Umbilical cord (tissue), 1 donor: ENCODE measurements at regions not wholly inside any gene's neighbourhood (a gene's known extent, or its start where the extent isn't known, plus 50 kb on each side); places are given as distances from the start of the nearest gene placed in this dataset.

ENCODE experiments used
- DNase-seq: peaks from one replicate; pipeline ENCODE4 v3.0.0-alpha.2; 2015; ENCODE audit warnings: low spot score

DNA sequence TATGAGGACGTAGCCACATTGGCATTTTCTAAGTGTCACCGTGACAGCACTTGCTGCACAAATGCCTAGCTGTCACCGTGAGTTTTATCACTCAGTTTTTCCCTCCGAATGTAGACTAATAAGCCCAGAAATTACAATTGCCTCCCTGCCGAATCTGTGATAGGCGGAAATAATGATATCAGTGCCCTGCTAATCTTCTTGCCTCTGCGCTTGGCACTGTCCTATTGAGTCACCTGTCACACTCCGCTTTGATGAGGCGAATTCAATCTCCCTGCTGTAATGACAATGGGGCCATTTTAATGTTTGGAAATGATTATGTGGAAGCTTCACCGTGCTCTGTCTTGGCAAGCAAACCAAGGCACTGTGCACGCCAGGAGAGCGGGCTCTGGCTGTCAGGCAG lies 112.8 kb downstream of the LINC00237 start:
- DNase-seq: no peak

DNA sequence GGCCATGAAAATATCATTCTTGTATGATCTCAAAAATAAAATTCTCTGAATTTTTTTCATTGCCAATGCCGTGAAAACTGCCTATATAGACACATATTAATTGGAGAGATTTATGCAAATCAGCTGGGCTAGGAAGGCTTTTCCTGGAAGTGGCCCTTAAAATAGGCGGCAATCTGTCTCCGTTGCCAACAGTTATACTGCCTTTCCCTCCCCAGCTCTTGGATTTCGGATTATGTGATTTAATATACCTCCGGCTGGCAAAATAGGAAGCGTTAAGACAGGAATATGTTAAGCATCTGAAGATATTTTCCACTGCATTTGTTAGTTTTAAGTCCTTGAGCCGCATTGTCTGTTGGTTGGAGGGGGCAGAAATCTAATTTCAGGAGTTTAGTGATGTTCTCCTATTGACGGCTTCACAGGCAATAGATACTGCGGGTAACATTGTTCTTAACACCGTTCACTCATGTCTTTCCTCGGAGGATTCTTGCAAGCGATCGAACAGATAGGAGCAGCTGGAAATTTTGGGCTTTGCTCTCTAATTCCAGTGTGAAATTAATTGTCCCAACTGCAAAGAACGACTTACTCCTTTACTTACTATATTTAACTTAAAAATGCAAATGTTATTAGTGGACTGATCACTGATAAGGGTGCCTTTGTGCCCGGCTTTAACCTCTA lies 113.3 kb downstream of the LINC00237 start:
- DNase-seq: no peak

DNA sequence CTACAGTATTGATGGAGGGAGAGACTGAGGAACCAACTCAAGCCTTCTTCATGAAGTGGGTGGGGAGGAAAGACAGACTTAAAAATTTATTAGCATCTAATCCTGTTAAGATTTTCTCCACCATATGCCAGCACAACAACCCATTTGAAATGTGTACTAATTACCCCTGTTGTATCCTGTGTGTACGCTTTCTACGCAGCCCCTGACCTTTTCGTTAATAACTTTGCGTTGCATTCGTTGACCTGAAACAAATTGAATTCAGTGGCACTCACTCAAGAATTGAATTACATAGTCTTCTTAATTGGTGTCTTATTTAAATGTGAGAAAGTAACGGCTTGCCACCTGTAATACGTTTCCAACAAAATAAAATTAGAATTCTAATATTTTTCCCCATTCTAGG lies 113.9 kb downstream of the LINC00237 start:
- DNase-seq: no peak

DNA sequence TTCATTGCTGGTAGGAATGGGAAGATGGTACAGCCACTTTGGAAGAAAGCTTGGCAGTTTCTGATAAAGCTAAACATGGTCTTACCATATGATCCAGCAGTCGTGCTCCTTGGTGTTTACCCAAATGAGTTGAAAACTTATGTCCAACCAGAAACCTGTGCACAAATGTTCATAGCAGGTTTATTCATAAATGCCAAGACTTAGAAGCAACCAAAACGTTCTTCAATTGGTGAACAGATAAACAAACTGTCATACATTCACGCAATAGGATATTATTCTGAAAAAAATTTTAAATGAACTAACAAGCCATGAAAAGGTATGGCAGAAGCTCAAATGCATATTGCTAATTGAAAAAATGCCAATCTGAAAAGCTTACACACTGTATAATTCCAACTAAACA lies 117.1 kb downstream of the LINC00237 start:
- no peak for DNase-seq

DNA sequence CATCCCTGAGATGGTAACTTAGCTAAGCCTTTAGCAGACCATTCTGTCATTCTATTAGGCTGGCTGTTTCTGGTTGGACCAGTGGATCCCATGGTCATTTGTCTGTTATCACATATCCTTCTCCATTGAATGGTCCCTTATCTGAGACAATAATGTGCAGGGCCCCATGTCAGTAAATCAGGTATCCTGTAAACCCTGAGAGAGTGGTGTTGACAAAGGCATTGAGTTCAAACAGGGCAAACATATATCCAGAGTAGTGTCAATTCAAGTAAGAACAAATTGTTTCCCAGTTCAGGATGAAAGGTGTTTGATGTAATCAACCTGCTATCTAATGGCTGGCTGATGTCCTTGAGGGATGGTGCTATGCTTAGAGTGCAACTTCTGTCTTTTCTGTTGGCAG lies 126.2 kb downstream of the LINC00237 start:
- no peak for DNase-seq

DNA sequence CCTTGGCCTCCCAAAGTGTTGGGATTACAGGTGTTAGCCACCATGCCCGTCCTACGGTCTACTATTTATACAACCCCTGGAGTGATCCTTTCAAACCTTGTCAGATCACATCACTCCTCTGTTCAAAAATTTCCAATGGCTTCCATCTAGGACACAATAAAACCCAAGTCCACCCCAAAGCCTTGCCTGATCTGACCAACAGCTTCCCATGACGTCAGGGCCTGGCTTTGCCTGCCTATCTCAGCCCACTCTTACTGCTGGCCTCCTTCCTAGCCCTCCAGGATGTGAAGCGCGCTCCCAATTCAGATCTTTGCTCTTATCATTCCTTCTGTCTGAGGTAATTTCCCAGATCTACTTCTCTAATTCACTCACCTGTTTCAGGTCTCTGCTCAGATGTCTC lies 128.4 kb downstream of the LINC00237 start:
- no peak for DNase-seq

DNA sequence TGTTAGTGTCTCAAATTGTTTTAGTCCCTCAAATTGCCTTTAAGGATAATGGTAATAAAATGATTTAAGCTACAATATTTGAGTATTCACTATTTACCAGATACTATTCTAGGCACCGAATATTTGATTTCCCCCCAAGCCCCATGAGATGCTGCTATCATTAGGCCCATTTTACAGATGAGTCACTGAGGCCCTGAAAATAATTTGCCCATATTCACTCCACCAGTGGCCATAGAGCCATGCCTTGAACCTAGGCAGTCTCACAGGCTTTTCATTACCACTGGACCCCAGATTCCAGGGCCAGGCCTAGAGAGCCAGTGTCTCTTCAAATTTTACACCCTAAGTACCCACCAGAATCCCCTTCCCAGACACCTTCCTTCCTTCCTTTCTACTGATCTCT lies 133.7 kb downstream of the LINC00237 start:
- DNase-seq: no peak

DNA sequence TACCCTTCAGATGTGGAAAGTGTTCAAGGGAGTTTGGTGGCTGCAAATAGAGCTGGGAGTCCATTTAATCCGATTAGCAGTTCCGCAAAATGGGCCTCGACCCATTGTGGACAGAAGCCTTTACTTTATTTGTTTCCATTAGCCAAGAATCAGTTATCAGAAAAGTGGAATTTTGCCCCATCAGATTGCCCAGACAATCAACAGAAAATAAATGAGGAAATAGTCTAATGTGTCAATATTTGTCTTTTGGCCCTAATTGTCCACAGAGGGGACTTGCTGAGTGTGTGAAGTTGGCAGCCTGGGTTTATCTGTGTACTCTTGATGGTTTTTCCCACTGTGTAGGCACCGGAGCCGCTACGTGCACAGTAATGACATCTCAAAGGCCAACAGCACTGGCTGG lies 134.3 kb downstream of the LINC00237 start:
- DNase-seq: no peak

DNA sequence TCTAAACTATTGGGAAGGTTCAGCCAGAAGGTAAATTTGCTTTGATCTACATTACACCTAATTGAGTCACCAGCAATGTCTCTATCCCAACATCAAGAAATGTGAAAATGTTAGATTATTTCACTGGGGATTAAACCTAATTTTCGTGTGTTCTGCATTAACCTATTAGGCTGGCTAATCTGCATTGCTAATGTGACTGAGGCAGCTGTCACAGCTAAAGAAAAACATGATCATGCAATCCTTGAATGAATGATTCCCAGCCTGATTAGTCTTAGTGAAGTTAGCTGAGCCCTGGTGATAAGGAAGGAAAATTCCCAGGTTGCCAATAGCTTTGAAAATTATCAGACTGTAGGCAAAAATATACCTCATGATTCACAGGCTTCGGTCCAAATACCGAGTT lies 135.3 kb downstream of the LINC00237 start:
- DNase-seq: no peak

DNA sequence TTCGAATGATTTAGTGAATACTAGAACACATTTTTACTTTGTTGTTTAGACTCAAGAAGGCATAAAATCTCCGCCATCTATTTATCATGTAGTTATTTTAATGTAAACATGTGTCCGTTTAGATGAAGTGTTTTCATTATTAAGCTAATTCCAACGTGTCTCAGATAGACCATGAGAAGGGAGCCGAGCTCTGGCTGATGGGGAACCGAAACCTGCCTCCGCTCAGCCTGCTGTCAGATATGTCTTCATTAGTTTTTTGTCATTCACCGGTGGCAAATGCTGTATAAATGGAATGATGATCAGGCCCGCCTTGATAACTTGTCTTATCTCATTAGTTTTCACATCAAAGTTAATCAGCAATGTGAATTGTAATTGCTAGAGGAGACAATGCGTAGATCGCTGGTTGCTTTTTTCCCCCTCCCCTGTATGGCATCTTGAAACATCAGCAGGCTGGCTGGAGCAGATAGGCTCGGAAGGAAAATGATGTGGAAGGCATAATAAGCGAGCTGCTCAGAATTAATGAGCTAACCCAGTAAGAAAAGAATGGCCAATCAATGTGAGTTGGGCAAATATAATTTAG lies 136.4 kb downstream of the LINC00237 start:
- DNase-seq: no peak

DNA sequence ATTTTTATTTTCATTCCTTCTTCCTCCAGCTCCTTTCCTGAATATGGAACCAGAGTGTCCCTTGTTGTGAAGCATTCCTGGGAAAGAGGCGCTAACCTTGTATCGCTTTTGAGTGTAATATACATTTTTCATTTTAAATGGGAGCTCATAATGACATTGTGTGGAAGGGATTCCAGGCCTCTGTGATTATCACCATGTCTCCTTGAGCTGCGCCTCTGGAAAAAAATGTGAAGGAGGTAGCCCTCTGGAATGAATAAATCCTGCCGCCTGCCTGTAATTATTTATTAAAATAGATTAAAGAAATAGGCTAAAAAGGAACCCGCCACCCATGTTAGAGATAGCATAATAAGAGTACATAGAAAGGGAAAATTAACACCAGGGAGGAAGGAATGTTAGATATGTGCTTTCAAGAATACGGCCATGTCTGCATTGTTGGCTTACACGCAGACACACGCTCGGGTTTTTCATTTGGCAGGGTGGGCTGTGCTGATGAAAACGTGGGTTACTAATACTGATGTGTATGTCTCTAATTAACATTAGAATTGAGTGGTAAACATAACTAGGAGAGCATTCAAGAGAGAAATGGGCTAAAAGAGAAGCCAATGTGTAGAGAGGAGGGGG lies 138.5 kb downstream of the LINC00237 start:
- DNase-seq: no peak

DNA sequence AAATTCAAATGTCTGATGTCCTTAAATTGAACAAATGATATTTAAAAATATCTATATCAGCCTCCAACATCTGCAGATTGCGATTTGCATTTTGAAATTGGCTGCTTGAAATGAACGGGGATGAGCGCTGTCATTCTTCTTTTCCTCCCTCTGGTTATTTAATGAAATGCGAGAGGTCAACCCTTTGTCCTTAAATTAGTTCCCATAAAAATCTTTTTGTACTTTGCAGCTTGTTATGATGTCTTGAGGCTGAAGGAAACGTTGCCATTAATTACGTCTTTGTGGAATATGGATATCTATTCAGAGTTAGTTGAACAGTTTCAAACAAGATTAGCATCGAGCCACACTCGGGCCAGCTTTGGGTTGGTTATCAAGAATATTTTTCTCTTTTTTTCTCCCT lies 140.0 kb downstream of the LINC00237 start:
- DNase-seq: no peak

DNA sequence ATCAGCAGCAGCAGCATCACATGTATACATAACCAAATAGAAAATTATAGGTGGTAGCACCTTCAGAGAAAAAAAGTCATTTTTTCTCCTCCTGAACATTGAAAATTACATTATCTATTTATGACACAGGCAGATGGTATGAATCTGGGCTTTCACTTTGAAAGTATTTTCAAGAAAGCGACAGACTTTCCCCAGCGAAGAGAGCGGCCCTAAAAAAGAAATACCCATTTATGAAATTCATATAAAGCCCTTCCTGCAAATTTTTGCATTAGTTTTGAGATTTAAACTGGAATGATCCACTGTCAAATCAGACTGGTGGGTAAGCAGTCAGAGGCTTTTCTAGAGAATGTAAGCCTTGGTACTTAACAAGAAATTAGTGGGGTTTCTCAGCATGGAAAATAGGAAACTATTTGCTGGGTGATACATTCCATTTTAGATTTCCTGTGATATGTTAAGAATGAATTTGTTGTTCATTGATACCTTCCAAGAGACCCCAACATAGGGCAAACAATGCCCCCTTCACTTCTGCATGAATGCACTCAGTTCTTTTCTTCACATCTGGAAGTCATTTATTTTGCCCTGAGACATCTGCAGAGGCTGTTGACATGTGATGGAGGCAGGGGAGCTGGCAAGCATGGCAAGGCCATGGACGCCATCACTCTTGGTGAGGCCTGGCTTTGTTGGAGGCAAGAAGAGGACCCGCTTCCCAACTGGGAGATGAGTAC lies 147.0 kb downstream of the LINC00237 start:
- no peak for DNase-seq

DNA sequence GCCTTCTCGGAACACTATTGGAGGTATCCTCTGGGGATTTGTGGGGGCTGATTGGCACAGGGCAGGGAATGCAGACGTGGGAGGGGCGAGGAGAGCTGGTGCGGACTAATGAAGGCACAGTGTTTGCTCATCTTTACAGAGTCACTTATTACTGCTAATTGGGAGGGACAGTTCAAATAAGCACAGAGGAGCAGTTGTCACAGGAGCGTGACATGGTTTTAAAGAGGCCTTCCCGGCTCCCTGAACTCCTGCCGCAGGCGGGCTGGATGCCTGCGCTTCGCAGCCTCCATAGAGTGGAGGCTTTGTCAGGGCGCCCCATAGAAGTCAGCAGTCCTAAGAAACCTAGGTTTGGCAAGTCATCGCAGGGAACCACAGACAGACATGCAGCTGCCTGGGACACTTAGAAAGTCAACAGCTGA lies 149.6 kb downstream of the LINC00237 start:
- no peak for DNase-seq

DNA sequence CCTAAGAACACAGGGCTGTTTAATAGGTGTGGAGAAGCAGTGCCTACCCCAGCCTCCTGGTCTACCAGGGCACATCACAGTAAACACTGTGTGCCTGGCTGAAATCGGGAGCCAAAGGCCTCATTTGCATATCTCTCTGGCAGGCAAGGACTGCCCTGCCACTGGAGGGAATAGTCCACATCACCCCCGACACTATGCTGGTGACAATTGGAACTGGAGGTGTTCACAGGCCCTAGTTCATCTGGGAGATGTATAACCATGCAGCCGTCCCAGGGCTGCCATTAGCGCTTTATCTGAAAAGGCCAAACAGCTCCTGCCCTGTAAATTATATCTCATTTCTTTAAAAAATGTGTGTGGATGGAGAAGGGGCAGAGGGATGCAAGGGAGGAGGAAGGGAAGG lies 150.3 kb downstream of the LINC00237 start:
- no peak for DNase-seq

DNA sequence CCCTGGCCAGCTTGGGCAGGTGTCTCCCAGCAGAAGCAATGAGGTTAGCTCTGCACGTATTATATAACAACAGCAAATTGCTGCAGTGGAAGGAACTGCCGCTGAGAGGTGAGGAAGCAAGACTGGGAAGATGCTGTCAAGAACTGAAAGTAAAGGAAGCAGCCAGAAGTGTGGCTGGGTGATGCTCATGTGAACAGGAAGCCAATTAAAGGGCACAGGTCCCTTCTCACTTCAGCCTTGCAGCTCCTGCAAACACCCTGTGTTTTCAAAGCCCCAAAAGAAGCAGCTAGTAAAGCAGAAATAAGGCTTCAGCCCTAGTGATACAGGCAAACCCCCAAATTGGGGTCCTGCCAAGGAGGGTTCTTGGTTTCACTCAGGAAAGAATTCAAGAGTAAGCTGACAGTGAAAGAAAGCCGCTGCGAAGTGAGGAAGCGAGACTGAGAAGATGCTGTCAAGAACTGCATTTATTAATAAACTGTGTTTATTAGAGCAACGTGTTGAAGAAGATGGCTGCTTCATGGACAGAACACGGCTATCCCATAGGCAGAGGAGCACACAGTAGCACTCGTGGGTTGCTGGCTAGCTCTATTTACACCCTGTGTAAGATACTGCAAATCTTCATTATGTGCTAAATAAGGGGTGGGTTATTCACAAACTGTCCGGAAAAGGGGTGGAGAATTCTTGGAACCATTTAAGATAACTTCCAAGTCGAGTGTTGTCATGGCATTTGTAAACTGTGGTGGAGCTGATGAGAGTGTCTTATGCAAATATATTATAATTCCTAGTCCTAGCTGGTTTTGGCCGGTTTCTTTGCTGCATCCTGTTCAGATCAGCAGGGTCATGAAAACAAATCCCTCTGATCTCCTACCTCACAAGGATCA lies 152.2 kb downstream of the LINC00237 start:
- DNase-seq: no peak

DNA sequence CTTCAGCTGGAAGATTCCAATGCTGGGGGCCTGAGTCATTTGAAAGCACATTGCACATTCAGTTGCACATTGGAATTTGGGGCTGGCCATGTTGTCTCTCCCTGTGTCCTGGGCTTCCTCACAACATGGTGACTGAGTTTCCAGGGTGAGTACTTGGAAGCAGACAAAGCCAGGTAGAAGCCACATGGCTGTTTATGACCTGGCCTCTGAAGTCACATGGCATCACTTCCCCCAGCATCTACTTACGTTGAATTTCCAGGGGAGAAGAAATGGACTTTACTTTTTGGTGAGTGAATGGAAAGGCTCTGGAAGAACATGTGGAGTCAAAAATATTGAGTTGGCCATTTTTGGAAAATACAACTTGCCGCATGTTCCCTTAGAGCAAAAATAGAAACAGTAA lies 155.5 kb downstream of the LINC00237 start:
- DNase-seq: no peak

DNA sequence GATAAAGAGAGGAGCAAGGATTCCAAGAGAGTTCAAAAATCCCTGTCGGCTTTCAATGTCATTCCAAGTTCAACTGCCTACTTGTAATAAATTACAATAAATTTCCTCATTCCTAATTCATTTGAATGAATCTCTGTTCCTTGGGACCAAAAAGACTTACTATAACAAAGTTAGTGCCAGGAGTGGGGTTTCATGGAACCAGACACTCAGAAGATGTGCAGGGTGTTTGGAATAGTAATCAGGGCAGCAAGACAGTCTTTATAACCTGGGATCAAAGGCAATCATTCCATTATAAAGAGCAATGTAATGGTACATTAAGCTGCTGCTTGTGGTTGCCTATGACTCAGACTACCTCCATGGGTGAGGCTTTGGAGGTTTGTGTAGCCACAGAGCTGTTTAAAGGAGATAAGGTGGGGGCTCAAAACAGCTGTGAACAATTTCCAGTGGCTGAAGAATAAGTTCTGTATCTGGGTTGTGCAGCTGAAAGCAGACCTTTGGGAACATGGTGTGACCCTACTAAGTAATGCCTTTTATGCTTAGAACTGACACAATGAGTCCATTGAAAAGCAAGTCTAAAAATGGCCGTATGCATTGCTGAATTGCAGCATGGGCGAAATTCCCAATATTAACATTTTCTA lies 159.9 kb downstream of the LINC00237 start:
- no peak for DNase-seq

DNA sequence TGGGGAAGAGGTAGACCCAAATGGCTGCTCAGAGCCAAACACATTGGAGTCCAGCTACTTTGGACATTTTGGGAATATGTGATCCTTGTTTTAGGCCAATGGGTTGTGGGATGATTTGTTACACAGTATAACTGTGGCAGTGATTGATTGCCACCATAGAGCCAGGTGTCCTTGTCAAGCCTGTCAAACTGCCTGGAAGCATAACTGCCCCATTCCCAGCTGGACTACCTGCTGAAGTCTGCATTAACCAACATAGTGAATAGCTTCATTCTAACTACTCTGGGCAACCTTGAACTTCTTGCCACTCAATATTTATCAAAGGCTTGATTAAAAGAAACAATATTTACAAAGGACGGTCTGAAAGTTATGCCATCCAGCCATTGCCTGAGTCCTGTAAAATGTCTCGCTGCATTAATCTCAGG lies 164.7 kb downstream of the LINC00237 start:
- no peak for DNase-seq

DNA sequence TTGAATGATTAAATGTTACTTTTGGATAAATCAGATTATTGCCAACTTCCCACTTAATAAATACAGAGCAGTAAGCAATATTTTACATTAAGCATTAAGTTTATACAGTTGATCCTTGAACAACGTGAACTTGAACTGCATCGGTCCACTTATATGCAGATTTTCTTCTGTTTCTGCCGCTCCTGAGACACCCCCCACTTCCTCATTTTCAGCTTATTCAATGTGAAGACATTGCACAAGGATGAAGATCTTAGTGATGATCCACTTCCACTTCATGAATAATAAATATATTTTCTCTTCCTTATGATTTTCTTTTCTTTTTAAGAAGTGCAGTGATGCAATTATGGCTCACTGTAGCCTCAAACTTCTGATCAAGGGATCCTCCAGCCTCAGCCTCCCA lies 167.2 kb downstream of the LINC00237 start:
- DNase-seq: no peak

DNA sequence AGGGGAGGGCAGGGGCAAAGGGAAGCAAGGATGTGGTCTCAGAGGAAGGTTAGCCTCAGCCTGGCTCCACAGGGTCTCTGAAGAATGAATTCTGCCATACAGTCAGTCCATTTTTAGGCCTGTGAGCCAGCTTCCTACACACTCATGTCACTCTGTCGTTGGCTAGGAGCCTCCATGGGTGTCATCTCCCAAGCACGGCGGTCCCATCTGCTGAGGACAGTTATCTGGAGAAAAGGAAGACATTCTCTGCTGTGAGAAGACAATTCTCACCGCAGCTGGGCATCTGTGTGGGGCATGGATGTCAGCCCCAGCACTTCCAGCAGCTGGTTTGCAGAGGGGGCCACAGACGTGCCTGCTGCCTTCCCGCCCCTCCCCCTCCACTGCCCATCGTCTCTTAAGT lies 167.6 kb downstream of the LINC00237 start:
- no peak for DNase-seq
